HCT116 (cell line): ENCODE measurements at regions not wholly inside any gene's neighbourhood (a gene's known extent, or its start where the extent isn't known, plus 50 kb on each side); places are given as distances from the start of the nearest gene placed in this dataset.

ENCODE experiments used
- ATAC-seq: fragments of 200-7000 bp; cut with Tn5 transposase; 2 replicates; pipeline ENCODE4 v1.9.1; 2020; ENCODE audit warnings: mild to moderate bottlenecking, moderate library complexity
- BruUV-seq: library from RNA; stranded (reverse); fragments of 400-500 nt; replicated peaks from 2 replicates; lab custom pipeline; 2021; lab: Mats Ljungman, UMichigan
- CTCF ChIA-PET: fragments of 300-600 bp; sonication (Branson Sonifier 250); formaldehyde crosslinking; loops from one replicate; lab custom pipeline; 2021; ENCODE audit warnings: antibody characterized with exemption; lab: Charles Lee
- POLR2A ChIA-PET: fragments of 300-600, 350-600 bp; sonication (Branson Sonifier 250); formaldehyde crosslinking; loops from one replicate; lab custom pipeline; 2021; ENCODE audit warnings: antibody characterized with exemption; lab: Charles Lee
- RAD21 ChIA-PET, 2 experiments: fragments of 300-600 bp; sonication (Branson Sonifier 250); formaldehyde crosslinking; loops; one replicate each; lab custom pipeline; 2023; ENCODE audit warnings: low total read pairs in 2 of 2; ENCODE audit not compliant: uncharacterized antibody in 2 of 2, unreplicated experiment in 2 of 2, low non-redundant PET in 1 of 2; lab: Charles Lee
- DNase-seq: peaks from one replicate; pipeline ENCODE4 v3.0.0-alpha.2; 2010; ENCODE audit warnings: low read depth, low spot score
- H2AFZ ChIP-seq: fragments of 200-600 bp; shearing (Covaris generic), sonication (generic); 2 replicates; pipeline ENCODE4 v1.6.1; 2017; ENCODE audit warnings: low read depth, mixed run types, mixed read lengths, antibody characterized with exemption, low read length; ENCODE audit not compliant: poor library complexity, severe bottlenecking
- H3K27ac ChIP-seq: 2 replicates; pipeline ENCODE4 v1.5.1; 2012; ENCODE audit warnings: low read depth, low read length
- H3K27me3 ChIP-seq: fragments of 200-600 bp; sonication (generic); 2 replicates; pipeline ENCODE4 v1.6.1; 2016; ENCODE audit warnings: mixed run types, low read length, mixed read lengths; ENCODE audit not compliant: insufficient read depth
- H3K36me3 ChIP-seq, 2 experiments: fragments of 200-500 bp in 1 of 2; fragments of 200-600 bp in 1 of 2; sonication (Bioruptor generic) in 1 of 2; sonication (generic) in 1 of 2; 2 replicates each; pipeline versions ENCODE4 v1.5.1 to v1.6.1; 2014 to 2016; ENCODE audit warnings: low read length in 2 of 2, inconsistent platforms in 1 of 2, mixed read lengths in 1 of 2, mixed run types in 1 of 2; ENCODE audit not compliant: insufficient read depth in 2 of 2, control insufficient read depth in 1 of 2
- H3K4me1 ChIP-seq, 2 experiments: fragments of 200-600 bp in 1 of 2; sonication (generic) in 1 of 2; 2 replicates each; pipeline versions ENCODE4 v1.5.1 to v1.6.1; 2012 to 2017; ENCODE audit warnings: low read length in 2 of 2, inconsistent platforms in 1 of 2, mild to moderate bottlenecking in 1 of 2, mixed read lengths in 1 of 2, mixed run types in 1 of 2, moderate library complexity in 1 of 2; ENCODE audit not compliant: insufficient read depth in 2 of 2, control insufficient read depth in 1 of 2
- H3K4me2 ChIP-seq: fragments of 200-600 bp; sonication (generic); 2 replicates; pipeline ENCODE4 v1.6.1; 2017; ENCODE audit warnings: mixed run types, low read length, mixed read lengths
- H3K4me3 ChIP-seq, 2 experiments: fragments of 200-600 bp in 1 of 2; sonication (generic) in 1 of 2; replicated peaks in 1 of 2; 2 replicates each; pipeline ENCODE4 v1.5.1; 2011 to 2016; ENCODE audit warnings: low read length in 2 of 2, control low read depth in 1 of 2, low read depth in 1 of 2, mild to moderate bottlenecking in 1 of 2, mixed read lengths in 1 of 2, mixed run types in 1 of 2
- H3K79me2 ChIP-seq: fragments of 200-600 bp; sonication (generic); 2 replicates; pipeline ENCODE4 v1.6.1; 2017; ENCODE audit warnings: mild to moderate bottlenecking, mixed run types, low read length, moderate library complexity, mixed read lengths; ENCODE audit not compliant: insufficient read depth
- H3K9ac ChIP-seq: fragments of 200-600 bp; sonication (generic); 2 replicates; pipeline ENCODE4 v1.6.1; 2016; ENCODE audit warnings: low read length, mixed read lengths
- H3K9me2 ChIP-seq: fragments of 200-600 bp; sonication (generic), shearing (Covaris generic); 2 replicates; pipeline ENCODE4 v1.6.1; 2017; ENCODE audit warnings: mixed run types, mild to moderate bottlenecking, moderate library complexity; ENCODE audit not compliant: insufficient read depth
- H3K9me3 ChIP-seq, 2 experiments: fragments of 200-500 bp in 1 of 2; fragments of 200-600 bp in 1 of 2; sonication (Bioruptor generic) in 1 of 2; sonication (generic) in 1 of 2; 2 replicates each; pipeline ENCODE4 v1.6.1; 2014 to 2017; ENCODE audit warnings: low read length in 2 of 2, mixed read lengths in 2 of 2, inconsistent platforms in 1 of 2, low read depth in 1 of 2, mild to moderate bottlenecking in 1 of 2, mixed run types in 1 of 2, moderate library complexity in 1 of 2; ENCODE audit not compliant: control insufficient read depth in 1 of 2, insufficient read depth in 1 of 2
- H4K20me1 ChIP-seq: fragments of 200-600 bp; sonication (generic), shearing (Covaris generic); 2 replicates; pipeline ENCODE4 v1.6.1; 2017; ENCODE audit warnings: mixed run types, mild to moderate bottlenecking, moderate library complexity; ENCODE audit not compliant: insufficient read depth
- CBX3 ChIP-seq: IDR thresholded peaks from 2 replicates; pipeline ENCODE4 v1.6.1; 2012; ENCODE audit warnings: low read depth
- CEBPB ChIP-seq: IDR thresholded peaks from 2 replicates; pipeline ENCODE4 v1.6.1; 2012; ENCODE audit warnings: low read depth
- EGR1 ChIP-seq: IDR thresholded peaks from 2 replicates; pipeline ENCODE4 v1.6.1; 2012; ENCODE audit warnings: low read depth
- ELF1 ChIP-seq: IDR thresholded peaks from 2 replicates; pipeline ENCODE4 v1.6.1; 2012; ENCODE audit warnings: low read depth, borderline replicate concordance
- EZH2phosphoT487 ChIP-seq: fragments of 200-600 bp; IDR thresholded peaks from 2 replicates; pipeline ENCODE4 v1.6.1; 2018; ENCODE audit warnings: antibody characterized with exemption, borderline replicate concordance
- JUND ChIP-seq: IDR thresholded peaks from 2 replicates; pipeline ENCODE4 v1.6.1; 2012
- POLR2A ChIP-seq: IDR thresholded peaks from 2 replicates; pipeline ENCODE4 v1.7.0; 2011; ENCODE audit warnings: borderline replicate concordance; ENCODE audit not compliant: insufficient read depth, insufficient read length; ENCODE audit errors: extremely low read depth
- POLR2AphosphoS5 ChIP-seq: IDR thresholded peaks from 2 replicates; pipeline ENCODE4 v1.6.1; 2011; ENCODE audit warnings: mild to moderate bottlenecking, low read depth, low read length, moderate library complexity
- SIN3A ChIP-seq: IDR thresholded peaks from 2 replicates; pipeline ENCODE4 v1.6.1; 2012; ENCODE audit warnings: low read depth
- SP1 ChIP-seq: IDR thresholded peaks from 2 replicates; pipeline ENCODE4 v1.6.1; 2012; ENCODE audit warnings: low read depth
- SRF ChIP-seq: IDR thresholded peaks from 2 replicates; pipeline ENCODE4 v1.6.1; 2012; ENCODE audit warnings: low read depth
- TCF7L2 ChIP-seq: IDR thresholded peaks from 2 replicates; pipeline ENCODE4 v1.7.0; 2011; ENCODE audit warnings: borderline replicate concordance, inconsistent platforms; ENCODE audit not compliant: insufficient read depth, insufficient read length; ENCODE audit errors: extremely low read depth
- ZFX ChIP-seq: fragments of 450-650 bp; IDR thresholded peaks from 2 replicates; pipeline ENCODE4 v1.6.1; 2017
- ZNF274 ChIP-seq: fragments of 200-500 bp; sonication (Bioruptor generic); IDR thresholded peaks from 2 replicates; pipeline ENCODE4 v1.6.1; 2014; ENCODE audit warnings: mild to moderate bottlenecking, low read depth, low read length, inconsistent platforms
- intact Hi-C: fragments of 100-400 bp; cut with micrococcal nuclease; formaldehyde crosslinking; loops from 2 replicates; pipeline ENCODE4 v1.10.0; 2022
- TF ChIP-seq, protein P1 (sequence below): IDR thresholded peaks from 2 replicates; pipeline ENCODE4 v1.6.1; 2012; ENCODE audit warnings: low read depth
- TF ChIP-seq, protein P2 (sequence below): IDR thresholded peaks from 2 replicates; pipeline ENCODE4 v1.6.1; 2011; ENCODE audit warnings: mild to moderate bottlenecking, low read length, moderate library complexity; ENCODE audit not compliant: insufficient replicate concordance; ENCODE audit errors: extremely low read depth
- TF ChIP-seq, protein P3 (sequence below): IDR thresholded peaks from 2 replicates; pipeline ENCODE4 v1.6.1; 2012
- TF ChIP-seq, protein P4 (sequence below), 3 experiments: fragments of 200-600 bp in 1 of 3; sonication (generic) in 1 of 3; IDR thresholded peaks in 2 of 3; conservative IDR thresholded peaks in 1 of 3; 2 replicates each; pipeline ENCODE4 v1.5.1; 2012 to 2017; ENCODE audit warnings: low read depth in 2 of 3, low read length in 2 of 3, antibody characterized with exemption in 1 of 3, borderline replicate concordance in 1 of 3, control low read depth in 1 of 3, mild to moderate bottlenecking in 1 of 3, mixed read lengths in 1 of 3, mixed run types in 1 of 3, moderate library complexity in 1 of 3; ENCODE audit not compliant: insufficient read depth in 1 of 3

GRCh38 chr5:117638581-117638980 is 1064.0 kb upstream of the SEMA6A start:
- intact Hi-C loops = no loop called here
- no peaks in the 10 kb centered on the region for H3K9me3 ChIP-seq
- ChIA-PET CTCF (no interaction called here), POLR2A (no interaction called here), RAD21 (no interaction called here)
- no peak for ATAC-seq
- H3K9ac ChIP-seq = no peak overlapping the region
- H3K36me3 ChIP-seq = no peaks in the 10 kb centered on the region
- no peaks in the 10 kb centered on the region for H3K27me3 ChIP-seq
- H3K4me1 ChIP-seq = no peaks in the 10 kb centered on the region
- H4K20me1 ChIP-seq = no peaks in the 10 kb centered on the region
- no TSS peak for BruUV-seq
- TF ChIP-seq JUND (no peak), CBX3 (no peak), ELF1 (no peak), SP1 (no peak), EZH2phosphoT487 (no peak), TCF7L2 (no peak), POLR2AphosphoS5 (no peak), SIN3A (no peak), ZNF274 (no peak), ZFX (no peak), CEBPB (no peak), EGR1 (no peak), SRF (no peak), POLR2A (no peak)
- TF ChIP-seq, protein P1, sequence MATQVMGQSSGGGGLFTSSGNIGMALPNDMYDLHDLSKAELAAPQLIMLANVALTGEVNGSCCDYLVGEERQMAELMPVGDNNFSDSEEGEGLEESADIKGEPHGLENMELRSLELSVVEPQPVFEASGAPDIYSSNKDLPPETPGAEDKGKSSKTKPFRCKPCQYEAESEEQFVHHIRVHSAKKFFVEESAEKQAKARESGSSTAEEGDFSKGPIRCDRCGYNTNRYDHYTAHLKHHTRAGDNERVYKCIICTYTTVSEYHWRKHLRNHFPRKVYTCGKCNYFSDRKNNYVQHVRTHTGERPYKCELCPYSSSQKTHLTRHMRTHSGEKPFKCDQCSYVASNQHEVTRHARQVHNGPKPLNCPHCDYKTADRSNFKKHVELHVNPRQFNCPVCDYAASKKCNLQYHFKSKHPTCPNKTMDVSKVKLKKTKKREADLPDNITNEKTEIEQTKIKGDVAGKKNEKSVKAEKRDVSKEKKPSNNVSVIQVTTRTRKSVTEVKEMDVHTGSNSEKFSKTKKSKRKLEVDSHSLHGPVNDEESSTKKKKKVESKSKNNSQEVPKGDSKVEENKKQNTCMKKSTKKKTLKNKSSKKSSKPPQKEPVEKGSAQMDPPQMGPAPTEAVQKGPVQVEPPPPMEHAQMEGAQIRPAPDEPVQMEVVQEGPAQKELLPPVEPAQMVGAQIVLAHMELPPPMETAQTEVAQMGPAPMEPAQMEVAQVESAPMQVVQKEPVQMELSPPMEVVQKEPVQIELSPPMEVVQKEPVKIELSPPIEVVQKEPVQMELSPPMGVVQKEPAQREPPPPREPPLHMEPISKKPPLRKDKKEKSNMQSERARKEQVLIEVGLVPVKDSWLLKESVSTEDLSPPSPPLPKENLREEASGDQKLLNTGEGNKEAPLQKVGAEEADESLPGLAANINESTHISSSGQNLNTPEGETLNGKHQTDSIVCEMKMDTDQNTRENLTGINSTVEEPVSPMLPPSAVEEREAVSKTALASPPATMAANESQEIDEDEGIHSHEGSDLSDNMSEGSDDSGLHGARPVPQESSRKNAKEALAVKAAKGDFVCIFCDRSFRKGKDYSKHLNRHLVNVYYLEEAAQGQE = no peak
- TF ChIP-seq, protein P2, sequence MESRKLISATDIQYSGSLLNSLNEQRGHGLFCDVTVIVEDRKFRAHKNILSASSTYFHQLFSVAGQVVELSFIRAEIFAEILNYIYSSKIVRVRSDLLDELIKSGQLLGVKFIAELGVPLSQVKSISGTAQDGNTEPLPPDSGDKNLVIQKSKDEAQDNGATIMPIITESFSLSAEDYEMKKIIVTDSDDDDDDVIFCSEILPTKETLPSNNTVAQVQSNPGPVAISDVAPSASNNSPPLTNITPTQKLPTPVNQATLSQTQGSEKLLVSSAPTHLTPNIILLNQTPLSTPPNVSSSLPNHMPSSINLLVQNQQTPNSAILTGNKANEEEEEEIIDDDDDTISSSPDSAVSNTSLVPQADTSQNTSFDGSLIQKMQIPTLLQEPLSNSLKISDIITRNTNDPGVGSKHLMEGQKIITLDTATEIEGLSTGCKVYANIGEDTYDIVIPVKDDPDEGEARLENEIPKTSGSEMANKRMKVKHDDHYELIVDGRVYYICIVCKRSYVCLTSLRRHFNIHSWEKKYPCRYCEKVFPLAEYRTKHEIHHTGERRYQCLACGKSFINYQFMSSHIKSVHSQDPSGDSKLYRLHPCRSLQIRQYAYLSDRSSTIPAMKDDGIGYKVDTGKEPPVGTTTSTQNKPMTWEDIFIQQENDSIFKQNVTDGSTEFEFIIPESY = no peak
- TF ChIP-seq, protein P3, sequence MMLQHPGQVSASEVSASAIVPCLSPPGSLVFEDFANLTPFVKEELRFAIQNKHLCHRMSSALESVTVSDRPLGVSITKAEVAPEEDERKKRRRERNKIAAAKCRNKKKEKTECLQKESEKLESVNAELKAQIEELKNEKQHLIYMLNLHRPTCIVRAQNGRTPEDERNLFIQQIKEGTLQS = no peak
- TF ChIP-seq, protein P4, sequence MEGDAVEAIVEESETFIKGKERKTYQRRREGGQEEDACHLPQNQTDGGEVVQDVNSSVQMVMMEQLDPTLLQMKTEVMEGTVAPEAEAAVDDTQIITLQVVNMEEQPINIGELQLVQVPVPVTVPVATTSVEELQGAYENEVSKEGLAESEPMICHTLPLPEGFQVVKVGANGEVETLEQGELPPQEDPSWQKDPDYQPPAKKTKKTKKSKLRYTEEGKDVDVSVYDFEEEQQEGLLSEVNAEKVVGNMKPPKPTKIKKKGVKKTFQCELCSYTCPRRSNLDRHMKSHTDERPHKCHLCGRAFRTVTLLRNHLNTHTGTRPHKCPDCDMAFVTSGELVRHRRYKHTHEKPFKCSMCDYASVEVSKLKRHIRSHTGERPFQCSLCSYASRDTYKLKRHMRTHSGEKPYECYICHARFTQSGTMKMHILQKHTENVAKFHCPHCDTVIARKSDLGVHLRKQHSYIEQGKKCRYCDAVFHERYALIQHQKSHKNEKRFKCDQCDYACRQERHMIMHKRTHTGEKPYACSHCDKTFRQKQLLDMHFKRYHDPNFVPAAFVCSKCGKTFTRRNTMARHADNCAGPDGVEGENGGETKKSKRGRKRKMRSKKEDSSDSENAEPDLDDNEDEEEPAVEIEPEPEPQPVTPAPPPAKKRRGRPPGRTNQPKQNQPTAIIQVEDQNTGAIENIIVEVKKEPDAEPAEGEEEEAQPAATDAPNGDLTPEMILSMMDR (IDR thresholded peaks at IDR 0.05 in 2 of 3, conservative IDR thresholded peaks at IDR 0.05 in 1 of 3; ENCODE audit: borderline replicate concordance in 1 of 3, insufficient read depth in 1 of 3, low read depth in 2 of 3, low read length in 2 of 3) = no peak
- TF ChIP-seq, all 23 proteins: peak for 0
- DNase-seq = no peak
- no peak overlapping the region for H3K4me3 ChIP-seq
- no peak overlapping the region for H3K27ac ChIP-seq
- H3K79me2 ChIP-seq = no peaks in the 10 kb centered on the region
- no peaks in the 10 kb centered on the region for H3K9me2 ChIP-seq
- no peak overlapping the region for H2AFZ ChIP-seq
- no peak overlapping the region for H3K4me2 ChIP-seq
